ENCODE measurements at regions not wholly inside any gene's neighbourhood (a gene's known extent, or its start where the extent isn't known, plus 50 kb on each side); places are given as distances from the start of the nearest gene placed in this dataset.

GRCh38 chr3:94522488-94522887, 459.6 kb downstream of the NSUN3 start:
- DNase-seq (ENCODE audit: low read depth) = no peak
- in situ Hi-C loops (cut with HindIII; ENCODE audit: low sequenced_read_pairs) = no loop called here
- no peak overlapping the region for H3K4me3 ChIP-seq (ENCODE audit: low read depth, low read length)
- TF ChIP-seq CTCF (IDR thresholded peaks at IDR 0.05; ENCODE audit: low read depth, low read length, missing control alignments) = peak; percentile 37

DNA sequence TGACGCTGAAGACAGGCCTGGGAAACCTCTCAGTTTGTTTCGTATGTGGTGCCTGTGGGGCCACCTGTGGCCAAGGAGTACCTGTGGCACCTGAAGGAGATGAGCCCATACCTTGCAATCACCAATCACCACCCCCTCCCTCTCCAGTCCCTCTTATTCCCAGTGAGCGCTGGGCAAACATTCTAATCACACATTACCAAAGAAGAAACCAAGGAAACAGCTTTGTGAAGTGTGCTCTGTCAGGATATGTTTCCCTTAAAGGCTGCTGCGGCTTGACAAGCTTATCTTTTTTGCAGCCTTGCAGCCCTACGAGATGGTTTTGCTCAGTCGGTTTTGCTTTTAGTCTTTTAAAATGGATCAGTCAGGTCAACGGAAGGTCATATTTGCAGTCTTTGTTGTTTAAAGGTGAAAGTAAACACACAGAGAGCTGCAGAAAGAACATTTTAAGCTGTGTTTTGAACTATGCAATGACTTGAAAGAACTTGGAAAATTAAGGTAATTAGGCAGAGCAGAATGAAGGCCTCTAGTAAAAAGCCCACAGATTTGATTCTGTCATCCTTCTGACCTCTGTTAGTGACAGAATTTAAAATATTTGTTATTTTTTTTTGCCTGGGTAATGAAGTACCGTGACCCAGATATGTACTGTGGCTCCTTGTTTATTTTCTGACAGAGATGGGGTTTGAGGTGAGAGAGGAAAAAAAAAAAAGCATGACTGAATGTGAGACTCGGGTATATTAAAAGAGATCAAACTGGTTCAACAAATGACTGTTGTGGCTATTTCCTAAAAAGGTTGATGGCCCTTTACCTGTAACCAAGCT, 461.4 kb downstream of the NSUN3 start:
- no peak for TF ChIP-seq CTCF (IDR thresholded peaks at IDR 0.05; ENCODE audit: low read depth, low read length, missing control alignments)
- DNase-seq (ENCODE audit: low read depth) = no peak
- no peak overlapping the region for H3K4me3 ChIP-seq (ENCODE audit: low read depth, low read length)
- in situ Hi-C loops (cut with HindIII; ENCODE audit: low sequenced_read_pairs) = no loop called here

- DNase-seq (ENCODE audit: low read depth) = no peak
- no peak overlapping the region for H3K4me3 ChIP-seq (ENCODE audit: low read depth, low read length)
- in situ Hi-C loops (cut with HindIII; ENCODE audit: low sequenced_read_pairs) = no loop called here
- TF ChIP-seq CTCF (IDR thresholded peaks at IDR 0.05; ENCODE audit: low read depth, low read length, missing control alignments) = peak; percentile 33
Measured at GRCh38 chr3:94525043-94525442, 462.2 kb downstream of the NSUN3 start.

- no peak for DNase-seq (ENCODE audit: low read depth)
- no peak for TF ChIP-seq CTCF (IDR thresholded peaks at IDR 0.05; ENCODE audit: low read depth, low read length, missing control alignments)
- in situ Hi-C loops (cut with HindIII; ENCODE audit: low sequenced_read_pairs) = no loop called here
- no peak overlapping the region for H3K4me3 ChIP-seq (ENCODE audit: low read depth, low read length)
Measured at GRCh38 chr3:94529816-94530215, 467.0 kb downstream of the NSUN3 start.

DNA sequence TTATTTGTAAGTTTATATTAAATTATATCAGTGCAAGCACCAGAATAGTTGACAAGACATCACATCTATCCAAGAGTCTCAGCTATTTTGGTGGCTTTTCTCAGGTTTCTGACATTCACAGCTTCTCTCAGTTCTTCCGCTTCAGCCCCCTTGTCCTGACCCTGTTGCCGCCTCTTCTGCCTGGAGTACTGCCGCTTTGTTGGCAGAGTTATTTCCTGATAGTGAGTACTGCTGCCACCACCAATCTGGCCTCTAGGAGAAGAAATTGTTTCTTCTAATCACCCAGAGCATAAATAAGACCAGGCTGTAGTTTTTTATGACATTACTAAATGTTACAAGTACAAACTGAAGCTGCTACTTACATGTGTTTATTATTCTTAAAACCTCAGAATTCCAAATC, 470.1 kb downstream of the NSUN3 start:
- no peak for TF ChIP-seq CTCF (IDR thresholded peaks at IDR 0.05; ENCODE audit: low read depth, low read length, missing control alignments)
- DNase-seq (ENCODE audit: low read depth) = no peak
- in situ Hi-C loops (cut with HindIII; ENCODE audit: low sequenced_read_pairs) = no loop called here
- no peak overlapping the region for H3K4me3 ChIP-seq (ENCODE audit: low read depth, low read length)

- no peak for DNase-seq (ENCODE audit: low read depth)
- no peak overlapping the region for H3K4me3 ChIP-seq (ENCODE audit: low read depth, low read length)
- in situ Hi-C loops (cut with HindIII; ENCODE audit: low sequenced_read_pairs) = no loop called here
- no peak for TF ChIP-seq CTCF (IDR thresholded peaks at IDR 0.05; ENCODE audit: low read depth, low read length, missing control alignments)
Measured at GRCh38 chr3:94539937-94540336, 477.1 kb downstream of the NSUN3 start.

All from astrocyte of the cerebellum (primary cell).